Anterior cingulate cortex (tissue), 58 donors: ENCODE measurements at regions not wholly inside any gene's neighbourhood (a gene's known extent, or its start where the extent isn't known, plus 50 kb on each side); places are given as distances from the start of the nearest gene placed in this dataset.

Experiments used
- DNase-seq, 58 donors: peaks; one replicate each; lab custom pipeline; 2025; lab: John Stamatoyannopoulos, UW

GRCh38 chr20:63128956-63129355, 87.0 kb downstream of the YTHDF1 start:
- DNase-seq = no peak

- DNase-seq = no peak
These were observed 87.6 kb downstream of the YTHDF1 start for GRCh38 chr20:63128367-63128766.

GRCh38 chr20:63127700-63128364, 88.1 kb downstream of the YTHDF1 start:
- DNase-seq = no peak

GRCh38 chr20:63126876-63127699, 88.8 kb downstream of the YTHDF1 start:
- no peak for DNase-seq

- no peak for DNase-seq
These were observed 89.9 kb downstream of the YTHDF1 start for GRCh38 chr20:63125838-63126601.

- no peak for DNase-seq
These were observed 90.4 kb downstream of the YTHDF1 start for GRCh38 chr20:63125581-63125837.

- no peak for DNase-seq
These were observed 91.0 kb downstream of the YTHDF1 start for GRCh38 chr20:63124782-63125580.

- no peak for DNase-seq
These were observed 91.7 kb downstream of the YTHDF1 start for GRCh38 chr20:63124092-63124781.

- no peak for DNase-seq
These were observed 92.6 kb downstream of the YTHDF1 start for GRCh38 chr20:63123331-63123741.

- no peak for DNase-seq
These were observed 93.3 kb downstream of the YTHDF1 start for GRCh38 chr20:63122626-63123025.

- DNase-seq = no peak
These were observed 94.1 kb downstream of the YTHDF1 start for GRCh38 chr20:63121749-63122405.

- no peak for DNase-seq
These were observed 94.7 kb downstream of the YTHDF1 start for GRCh38 chr20:63121246-63121645.

GRCh38 chr20:63120808-63121090, 95.2 kb downstream of the YTHDF1 start:
- DNase-seq = no peak

GRCh38 chr20:63119963-63120807, 95.7 kb downstream of the YTHDF1 start:
- DNase-seq = no peak

- no peak for DNase-seq
These were observed 96.6 kb downstream of the YTHDF1 start for GRCh38 chr20:63119121-63119962.

GRCh38 chr20:63118303-63119120, 97.4 kb downstream of the YTHDF1 start:
- DNase-seq = no peak
